HFFc6 (cell line): ENCODE measurements at regions not wholly inside any gene's neighbourhood (a gene's known extent, or its start where the extent isn't known, plus 50 kb on each side); places are given as distances from the start of the nearest gene placed in this dataset.

ENCODE experiments used
- DNase-seq: peaks from one replicate; pipeline ENCODE4 v3.0.0-alpha.2; 2018
- H3K27ac Mint-ChIP-seq: 2 replicates; pipeline ENCODE4 v1.8.0; 2020; ENCODE audit warnings: mild to moderate bottlenecking, mixed read lengths
- H3K27me3 Mint-ChIP-seq: 2 replicates; pipeline ENCODE4 v1.8.0; 2021; ENCODE audit warnings: mild to moderate bottlenecking, moderate library complexity, mixed read lengths; ENCODE audit not compliant: insufficient read depth
- H3K36me3 Mint-ChIP-seq: 2 replicates; pipeline ENCODE4 v1.8.0; 2021; ENCODE audit warnings: low read depth, mixed read lengths
- H3K4me1 Mint-ChIP-seq: 2 replicates; pipeline ENCODE4 v1.8.0; 2020; ENCODE audit warnings: low read depth, mixed read lengths
- H3K4me3 Mint-ChIP-seq: 2 replicates; pipeline ENCODE4 v1.8.0; 2020; ENCODE audit warnings: mild to moderate bottlenecking, moderate library complexity, mixed read lengths
- H3K9me3 Mint-ChIP-seq: 2 replicates; pipeline ENCODE4 v1.8.0; 2020; ENCODE audit warnings: mild to moderate bottlenecking, mixed read lengths
- CTCF ChIP-seq: fragments of 200-600 bp; sonication (generic); IDR thresholded peaks from 2 replicates; pipeline ENCODE4 v1.5.0; 2021; ENCODE audit warnings: antibody characterized with exemption, mild to moderate bottlenecking

- Mint-ChIP-seq H3K9me3 (no peaks in the 10 kb centered on the region), H3K4me1 (peaks cover 12% of the 10 kb centered on the region), H3K27ac (no peak overlapping the region), H3K4me3 (peak overlapping the region; percentile 85), H3K36me3 (no peaks in the 10 kb centered on the region), H3K27me3 (peaks cover 6% of the 10 kb centered on the region)
- peak; percentile 93 for TF ChIP-seq CTCF
- peak; percentile 52 for DNase-seq
These were observed 109.9 kb upstream of the ATP11B start for GRCh38 chr3:182683453-182683852.

GRCh38 chr3:182683858-182684257 lies 109.4 kb upstream of the ATP11B start:
- no peaks in the 10 kb centered on the region for H3K9me3 Mint-ChIP-seq
- H3K36me3 Mint-ChIP-seq, result no peaks in the 10 kb centered on the region
- peaks cover 12% of the 10 kb centered on the region for H3K4me1 Mint-ChIP-seq
- TF ChIP-seq CTCF, result peak; percentile 11
- H3K27ac Mint-ChIP-seq, result no peak overlapping the region
- DNase-seq, result no peak
- no peak overlapping the region; the same call in 1 of the 2 replicates for H3K4me3 Mint-ChIP-seq
- H3K27me3 Mint-ChIP-seq, result peaks cover 6% of the 10 kb centered on the region

GRCh38 chr3:182686033-182686886 lies 107.0 kb upstream of the ATP11B start:
- H3K27ac Mint-ChIP-seq, result no peak overlapping the region
- TF ChIP-seq CTCF, result no peak
- no peak overlapping the region for H3K4me3 Mint-ChIP-seq
- peaks cover 12% of the 10 kb centered on the region for H3K4me1 Mint-ChIP-seq
- no peaks in the 10 kb centered on the region for H3K9me3 Mint-ChIP-seq
- H3K27me3 Mint-ChIP-seq, result peaks cover 6% of the 10 kb centered on the region; the same call in 1 of the 2 replicates
- DNase-seq, result no peak
- no peaks in the 10 kb centered on the region for H3K36me3 Mint-ChIP-seq

- no peak overlapping the region for H3K27ac Mint-ChIP-seq
- peaks cover 12% of the 10 kb centered on the region for H3K27me3 Mint-ChIP-seq
- no peak for DNase-seq
- H3K36me3 Mint-ChIP-seq, result no peaks in the 10 kb centered on the region
- no peaks in the 10 kb centered on the region for H3K9me3 Mint-ChIP-seq
- H3K4me1 Mint-ChIP-seq, result no peaks in the 10 kb centered on the region
- H3K4me3 Mint-ChIP-seq, result no peak overlapping the region
- no peak for TF ChIP-seq CTCF
These were observed 103.1 kb upstream of the ATP11B start for GRCh38 chr3:182690172-182690571.

- H3K4me3 Mint-ChIP-seq, result no peak overlapping the region
These were observed 101.3 kb upstream of the ATP11B start for GRCh38 chr3:182692021-182692420.

More at GRCh38 chr3:182692021-182692420, 101.3 kb upstream of the ATP11B start:
- H3K27ac Mint-ChIP-seq, result no peak overlapping the region
- no peak for TF ChIP-seq CTCF
- peaks cover 10% of the 10 kb centered on the region for H3K27me3 Mint-ChIP-seq
- DNase-seq, result no peak
- no peaks in the 10 kb centered on the region for H3K4me1 Mint-ChIP-seq
- no peaks in the 10 kb centered on the region for H3K36me3 Mint-ChIP-seq
- no peaks in the 10 kb centered on the region for H3K9me3 Mint-ChIP-seq
